Kidney (tissue), 13 donors: ENCODE measurements at regions not wholly inside any gene's neighbourhood (a gene's known extent, or its start where the extent isn't known, plus 50 kb on each side); places are given as distances from the start of the nearest gene placed in this dataset.
A peak's percentile ranks its signal among the peaks of the same experiment; 100 is the strongest.

Source experiments
- DNase-seq, 5 donors: peaks; one replicate each; pipeline ENCODE4 v3.0.0-alpha.2; 2013 to 2020
- FAIRE-seq: peaks from 2 replicates; lab custom pipeline; 2012; peaks lifted over from hg19 to GRCh38; lab: Jason Lieb, UNC
- H3K27ac ChIP-seq, 2 donors: one replicate each; pipeline ENCODE4 v1.7.0; 2013; ENCODE audit warnings: low read depth in 2 of 2, low read length in 2 of 2, inconsistent platforms in 1 of 2
- H3K27me3 ChIP-seq: one replicate; pipeline ENCODE4 v1.7.1; 2013; ENCODE audit warnings: low read length, inconsistent platforms; ENCODE audit not compliant: control insufficient read depth, insufficient read depth
- H3K36me3 ChIP-seq, 3 donors: one replicate each; pipeline versions ENCODE4 v1.7.0 to v1.7.1; 2013; ENCODE audit warnings: low read length in 3 of 3, control low read depth in 1 of 3, inconsistent platforms in 1 of 3; ENCODE audit not compliant: insufficient read depth in 3 of 3, control insufficient read depth in 2 of 3
- H3K4me1 ChIP-seq, 3 donors: one replicate each; pipeline versions ENCODE4 v1.7.0 to v1.7.1; 2013; ENCODE audit warnings: low read length in 3 of 3, inconsistent platforms in 1 of 3, low read depth in 1 of 3; ENCODE audit not compliant: control insufficient read depth in 2 of 3, insufficient read depth in 2 of 3
- H3K4me3 ChIP-seq, 3 donors: one replicate each; pipeline versions ENCODE4 v1.7.0 to v1.8.1; 2013; ENCODE audit warnings: low read length in 3 of 3, control low read depth in 1 of 3, inconsistent platforms in 1 of 3
- H3K9ac ChIP-seq, 3 donors: one replicate each; pipeline versions ENCODE4 v1.7.0 to v1.7.1; 2013; ENCODE audit warnings: low read length in 3 of 3, control low read depth in 1 of 3, inconsistent platforms in 1 of 3
- H3K9me3 ChIP-seq, 3 donors: one replicate each; pipeline versions ENCODE4 v1.7.0 to v1.7.1; 2013; ENCODE audit warnings: low read length in 3 of 3, control low read depth in 1 of 3, inconsistent platforms in 1 of 3; ENCODE audit not compliant: control insufficient read depth in 2 of 3, insufficient read depth in 1 of 3
- intact Hi-C: fragments of 100-400 bp; cut with DNase I; formaldehyde crosslinking; loops from one replicate; pipeline ENCODE4 v1.11.1; 2022
- TF ChIP-seq, protein P1 (sequence below): IDR thresholded peaks from 3 replicates; pipeline ENCODE4 v1.5.1; 2012; ENCODE audit warnings: mild to moderate bottlenecking, moderate library complexity, borderline replicate concordance; ENCODE audit not compliant: insufficient read depth; ENCODE audit errors: extremely low read depth
- donor health status: control.
- donor health status: control.
- donor health status: control.
- donor health status: control.
- donor health status: control.
- donor health status: DM: yes; HTN: yes; CAD: no.
- donor health status: Normal renal cell carcinoma (clear cell type).

DNA sequence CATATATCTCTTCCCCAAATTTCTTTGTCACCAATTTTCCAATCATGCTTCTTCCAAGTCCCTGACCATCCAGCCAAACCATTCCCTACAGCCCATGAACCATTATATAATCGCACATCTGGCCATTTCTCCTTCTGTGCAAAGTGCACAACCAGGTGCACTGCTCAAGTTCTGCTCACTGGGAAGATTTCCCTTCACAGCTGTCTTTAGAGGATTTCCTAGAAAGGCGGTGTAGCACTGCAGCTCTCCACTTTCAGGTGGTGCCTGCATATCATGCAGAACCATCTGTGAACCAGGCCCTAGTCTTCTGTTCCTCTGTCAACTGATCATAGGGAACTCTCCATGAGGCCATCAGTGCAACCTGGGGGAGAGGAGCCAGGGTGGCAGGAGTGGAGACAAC is 95.0 kb upstream of the CABCOCO1 start:
- peaks cover 0 to 4% (median 0%) of the 10 kb centered on the region in 3 donors for H3K9me3 ChIP-seq
- DNase-seq: peak in 1 of 5 donors; percentile 27
- TF ChIP-seq, protein P1, sequence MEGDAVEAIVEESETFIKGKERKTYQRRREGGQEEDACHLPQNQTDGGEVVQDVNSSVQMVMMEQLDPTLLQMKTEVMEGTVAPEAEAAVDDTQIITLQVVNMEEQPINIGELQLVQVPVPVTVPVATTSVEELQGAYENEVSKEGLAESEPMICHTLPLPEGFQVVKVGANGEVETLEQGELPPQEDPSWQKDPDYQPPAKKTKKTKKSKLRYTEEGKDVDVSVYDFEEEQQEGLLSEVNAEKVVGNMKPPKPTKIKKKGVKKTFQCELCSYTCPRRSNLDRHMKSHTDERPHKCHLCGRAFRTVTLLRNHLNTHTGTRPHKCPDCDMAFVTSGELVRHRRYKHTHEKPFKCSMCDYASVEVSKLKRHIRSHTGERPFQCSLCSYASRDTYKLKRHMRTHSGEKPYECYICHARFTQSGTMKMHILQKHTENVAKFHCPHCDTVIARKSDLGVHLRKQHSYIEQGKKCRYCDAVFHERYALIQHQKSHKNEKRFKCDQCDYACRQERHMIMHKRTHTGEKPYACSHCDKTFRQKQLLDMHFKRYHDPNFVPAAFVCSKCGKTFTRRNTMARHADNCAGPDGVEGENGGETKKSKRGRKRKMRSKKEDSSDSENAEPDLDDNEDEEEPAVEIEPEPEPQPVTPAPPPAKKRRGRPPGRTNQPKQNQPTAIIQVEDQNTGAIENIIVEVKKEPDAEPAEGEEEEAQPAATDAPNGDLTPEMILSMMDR: no peak
- FAIRE-seq: no peak
- no peak overlapping the region for H3K27ac ChIP-seq
- H3K4me3 ChIP-seq: no peak overlapping the region
- no peaks in the 10 kb centered on the region for H3K27me3 ChIP-seq
- H3K9ac ChIP-seq: no peak overlapping the region
- H3K36me3 ChIP-seq: no peaks in the 10 kb centered on the region
- H3K4me1 ChIP-seq: no peaks in the 10 kb centered on the region
- intact Hi-C loops: no loop called here

DNA sequence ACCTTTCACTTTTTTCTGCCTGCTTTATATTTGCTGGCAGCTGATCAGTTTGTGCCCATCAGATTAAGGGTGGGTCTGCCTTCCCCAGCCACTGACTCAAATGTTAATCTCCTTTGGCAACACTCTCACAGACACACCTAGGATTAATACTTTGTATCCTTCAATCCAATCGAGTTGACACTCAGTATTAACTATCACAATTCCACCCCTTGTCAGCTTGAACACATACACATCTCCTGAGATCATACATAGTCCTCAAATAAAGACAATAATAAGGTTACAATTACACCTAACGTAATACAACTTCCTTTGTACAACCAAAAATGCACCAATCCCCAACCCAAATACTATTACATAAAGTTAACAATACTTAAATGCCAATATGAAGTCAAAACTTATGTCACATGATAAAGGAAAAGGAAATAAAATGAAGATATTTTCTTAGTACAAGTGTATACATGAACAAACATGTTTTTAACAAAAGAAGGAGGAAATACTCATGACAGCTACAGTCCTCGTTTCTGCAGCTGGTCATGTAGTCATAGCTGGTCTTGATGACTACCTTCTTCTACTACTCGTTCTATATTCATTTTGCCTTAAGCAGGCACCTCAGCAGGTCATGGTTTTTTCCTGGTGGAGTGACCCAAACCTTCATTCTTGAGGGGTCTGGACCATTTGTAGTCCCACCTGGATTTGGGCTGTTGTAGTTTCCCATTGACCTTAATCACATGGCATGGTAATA is 96.7 kb upstream of the CABCOCO1 start:
- Histone ChIP-seq H3K36me3 (no peaks in the 10 kb centered on the region), H3K4me1 (no peaks in the 10 kb centered on the region), H3K27ac (no peak overlapping the region), H3K9ac (no peak overlapping the region), H3K4me3 (no peak overlapping the region), H3K9me3 (peaks cover 0 to 4% (median 0%) of the 10 kb centered on the region in 3 donors), H3K27me3 (no peaks in the 10 kb centered on the region)
- DNase-seq (no peak), FAIRE-seq (no peak)
- intact Hi-C loops: no loop called here
- TF ChIP-seq, protein P1: no peak

DNA sequence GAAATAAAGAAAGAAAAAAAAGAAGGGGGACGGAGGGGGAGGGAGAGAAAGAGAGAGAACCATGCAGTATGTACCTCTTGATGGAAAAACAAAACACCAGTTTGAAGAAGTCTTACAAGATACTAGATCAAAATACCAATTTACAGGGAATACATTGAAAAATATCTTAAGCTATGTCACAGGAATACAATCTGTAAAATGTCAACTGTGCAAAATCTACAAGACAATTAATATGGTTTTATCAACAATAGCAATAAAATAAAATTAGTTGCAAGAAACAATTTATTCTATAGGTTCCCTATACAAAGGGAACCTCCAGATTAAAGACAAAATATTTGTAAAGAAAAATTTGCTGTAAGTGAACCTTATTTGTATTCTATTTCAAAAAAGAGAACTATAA is 98.3 kb upstream of the CABCOCO1 start:
- peaks cover 0 to 2% (median 0%) of the 10 kb centered on the region in 3 donors for H3K9me3 ChIP-seq
- no peak for FAIRE-seq
- no peaks in the 10 kb centered on the region for H3K36me3 ChIP-seq
- H3K9ac ChIP-seq: no peak overlapping the region
- H3K4me1 ChIP-seq: no peaks in the 10 kb centered on the region
- no peak overlapping the region for H3K4me3 ChIP-seq
- no peak overlapping the region for H3K27ac ChIP-seq
- intact Hi-C loops: no loop called here
- H3K27me3 ChIP-seq: no peaks in the 10 kb centered on the region
- DNase-seq: no peak
- TF ChIP-seq, protein P1: no peak
